Glutamatergic neuron (in vitro differentiated cells): ENCODE measurements at regions not wholly inside any gene's neighbourhood (a gene's known extent, or its start where the extent isn't known, plus 50 kb on each side); places are given as distances from the start of the nearest gene placed in this dataset.

Experiments
- DNase-seq: peaks from one replicate; pipeline ENCODE4 v3.0.0; 2022
- H3K27ac Mint-ChIP-seq: one replicate; pipeline ENCODE4 v1.8.0; 2020; ENCODE audit warnings: mild to moderate bottlenecking, mixed read lengths, inconsistent platforms; ENCODE audit not compliant: unreplicated experiment
- H3K27me3 Mint-ChIP-seq: one replicate; pipeline ENCODE4 v1.8.0; 2020; ENCODE audit warnings: mild to moderate bottlenecking, moderate library complexity, mixed read lengths, inconsistent platforms; ENCODE audit not compliant: unreplicated experiment
- H3K36me3 Mint-ChIP-seq: one replicate; pipeline ENCODE4 v1.8.0; 2020; ENCODE audit warnings: mild to moderate bottlenecking, mixed read lengths, inconsistent platforms; ENCODE audit not compliant: unreplicated experiment
- H3K4me1 Mint-ChIP-seq: one replicate; pipeline ENCODE4 v1.8.0; 2020; ENCODE audit warnings: mild to moderate bottlenecking, low read depth, mixed read lengths, inconsistent platforms; ENCODE audit not compliant: unreplicated experiment
- H3K4me3 Mint-ChIP-seq: one replicate; pipeline ENCODE4 v1.8.0; 2020; ENCODE audit warnings: mild to moderate bottlenecking, mixed read lengths, inconsistent platforms; ENCODE audit not compliant: unreplicated experiment
- H3K9me3 Mint-ChIP-seq: one replicate; pipeline ENCODE4 v1.8.0; 2020; ENCODE audit warnings: mild to moderate bottlenecking, moderate library complexity, mixed read lengths, inconsistent platforms; ENCODE audit not compliant: unreplicated experiment
- TF ChIP-seq, protein P1 (sequence below): fragments of 200-600 bp; sonication (generic); IDR thresholded peaks from one replicate; pipeline ENCODE4 v1.5.0; 2021; ENCODE audit not compliant: partially characterized antibody, unreplicated experiment

DNA sequence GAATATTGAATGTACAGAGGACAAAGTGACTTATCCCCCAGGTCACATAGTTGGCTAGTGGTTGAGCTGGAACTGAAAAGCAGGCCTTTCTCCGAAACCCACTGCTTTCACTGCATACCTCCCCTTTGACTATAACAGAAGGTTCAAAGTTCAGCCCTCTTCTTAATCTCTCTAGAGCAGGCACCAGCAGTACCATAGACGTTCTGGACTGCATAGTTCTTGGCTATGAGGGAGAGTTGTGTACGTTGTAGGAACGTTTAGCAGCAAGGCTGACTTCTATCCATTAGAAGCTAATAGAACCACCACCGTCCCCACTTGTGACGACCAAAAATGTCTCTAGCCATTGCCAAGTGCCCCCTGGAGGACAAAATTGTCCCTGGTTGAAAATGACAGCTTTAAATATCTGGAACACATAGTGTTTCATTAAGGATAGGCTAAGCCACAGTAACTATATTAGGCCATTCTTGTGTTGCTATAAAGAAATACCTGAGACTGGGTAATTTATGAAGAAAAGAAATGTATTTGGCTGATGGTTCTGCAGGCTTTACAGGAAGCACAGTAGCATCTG, 123.8 kb upstream of the MTHFD1L start:
- no peaks in the 10 kb centered on the region for H3K4me1 Mint-ChIP-seq
- H3K36me3 Mint-ChIP-seq: no peaks in the 10 kb centered on the region
- H3K9me3 Mint-ChIP-seq: peaks cover 3% of the 10 kb centered on the region
- H3K4me3 Mint-ChIP-seq: no peak overlapping the region
- H3K27me3 Mint-ChIP-seq: no peaks in the 10 kb centered on the region
- DNase-seq: peak; percentile 27
- TF ChIP-seq, protein P1, sequence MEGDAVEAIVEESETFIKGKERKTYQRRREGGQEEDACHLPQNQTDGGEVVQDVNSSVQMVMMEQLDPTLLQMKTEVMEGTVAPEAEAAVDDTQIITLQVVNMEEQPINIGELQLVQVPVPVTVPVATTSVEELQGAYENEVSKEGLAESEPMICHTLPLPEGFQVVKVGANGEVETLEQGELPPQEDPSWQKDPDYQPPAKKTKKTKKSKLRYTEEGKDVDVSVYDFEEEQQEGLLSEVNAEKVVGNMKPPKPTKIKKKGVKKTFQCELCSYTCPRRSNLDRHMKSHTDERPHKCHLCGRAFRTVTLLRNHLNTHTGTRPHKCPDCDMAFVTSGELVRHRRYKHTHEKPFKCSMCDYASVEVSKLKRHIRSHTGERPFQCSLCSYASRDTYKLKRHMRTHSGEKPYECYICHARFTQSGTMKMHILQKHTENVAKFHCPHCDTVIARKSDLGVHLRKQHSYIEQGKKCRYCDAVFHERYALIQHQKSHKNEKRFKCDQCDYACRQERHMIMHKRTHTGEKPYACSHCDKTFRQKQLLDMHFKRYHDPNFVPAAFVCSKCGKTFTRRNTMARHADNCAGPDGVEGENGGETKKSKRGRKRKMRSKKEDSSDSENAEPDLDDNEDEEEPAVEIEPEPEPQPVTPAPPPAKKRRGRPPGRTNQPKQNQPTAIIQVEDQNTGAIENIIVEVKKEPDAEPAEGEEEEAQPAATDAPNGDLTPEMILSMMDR: peak; percentile 50
- H3K27ac Mint-ChIP-seq: no peak overlapping the region

DNA sequence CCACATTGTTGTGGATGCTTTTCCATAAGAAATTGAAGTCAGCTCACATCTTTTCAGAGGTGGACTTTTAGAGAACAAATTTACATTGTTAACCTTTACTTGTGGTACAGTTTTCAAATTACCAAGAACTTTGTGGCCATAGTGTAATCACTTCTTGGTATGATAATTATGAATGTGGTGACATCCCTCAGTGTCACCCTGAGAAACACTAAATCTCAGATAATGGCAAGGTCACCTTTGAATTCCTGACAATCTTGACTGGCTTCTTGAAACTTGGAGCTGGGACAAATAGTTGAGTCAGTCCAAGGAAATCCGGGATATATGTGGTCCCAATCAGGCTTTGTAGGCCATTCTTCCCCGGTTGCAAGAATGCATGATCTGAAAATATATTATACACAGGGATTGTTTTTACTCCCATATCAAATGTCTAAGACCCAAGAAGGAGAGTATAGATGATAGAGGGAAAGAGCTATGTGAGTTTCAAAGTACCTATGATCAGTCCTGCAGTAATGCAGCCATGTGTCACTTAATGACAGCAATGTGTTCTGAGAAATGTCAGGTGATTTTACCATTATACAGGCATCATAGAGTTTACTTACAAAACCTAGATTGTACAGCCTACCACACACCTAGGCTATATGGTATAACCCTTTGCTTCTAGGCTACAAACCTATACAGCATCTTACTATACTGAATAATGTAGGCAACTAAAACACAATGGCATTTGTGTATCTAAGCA, 120.8 kb upstream of the MTHFD1L start:
- Mint-ChIP-seq H3K9me3 (peaks cover 3% of the 10 kb centered on the region), H3K4me1 (no peaks in the 10 kb centered on the region), H3K27ac (no peak overlapping the region), H3K4me3 (no peak overlapping the region), H3K27me3 (no peaks in the 10 kb centered on the region), H3K36me3 (no peaks in the 10 kb centered on the region)
- TF ChIP-seq, protein P1: no peak
- no peak for DNase-seq

DNA sequence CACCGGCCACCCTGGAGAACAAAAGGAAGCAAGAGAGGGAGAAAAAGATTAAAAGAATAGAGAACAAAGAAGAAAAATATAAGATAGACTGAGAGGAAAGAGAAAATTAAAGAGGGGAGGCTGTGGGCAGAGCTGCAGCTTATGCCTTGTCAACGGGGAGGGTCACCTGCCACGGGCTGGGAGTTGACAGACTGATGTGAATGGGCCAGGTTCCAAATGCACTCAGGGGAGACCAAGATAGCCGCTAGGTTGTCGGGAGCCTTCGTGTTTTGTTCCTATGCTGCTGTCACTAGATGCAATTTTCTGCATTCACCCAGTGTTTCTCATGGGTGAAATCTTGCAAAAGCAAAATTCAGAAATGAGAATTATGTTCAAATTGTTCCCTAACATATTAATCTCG, 119.6 kb upstream of the MTHFD1L start:
- H3K4me1 Mint-ChIP-seq: no peaks in the 10 kb centered on the region
- H3K9me3 Mint-ChIP-seq: peaks cover 3% of the 10 kb centered on the region
- TF ChIP-seq, protein P1: no peak
- H3K36me3 Mint-ChIP-seq: no peaks in the 10 kb centered on the region
- no peak overlapping the region for H3K4me3 Mint-ChIP-seq
- DNase-seq: no peak
- H3K27ac Mint-ChIP-seq: no peak overlapping the region
- H3K27me3 Mint-ChIP-seq: no peaks in the 10 kb centered on the region

DNA sequence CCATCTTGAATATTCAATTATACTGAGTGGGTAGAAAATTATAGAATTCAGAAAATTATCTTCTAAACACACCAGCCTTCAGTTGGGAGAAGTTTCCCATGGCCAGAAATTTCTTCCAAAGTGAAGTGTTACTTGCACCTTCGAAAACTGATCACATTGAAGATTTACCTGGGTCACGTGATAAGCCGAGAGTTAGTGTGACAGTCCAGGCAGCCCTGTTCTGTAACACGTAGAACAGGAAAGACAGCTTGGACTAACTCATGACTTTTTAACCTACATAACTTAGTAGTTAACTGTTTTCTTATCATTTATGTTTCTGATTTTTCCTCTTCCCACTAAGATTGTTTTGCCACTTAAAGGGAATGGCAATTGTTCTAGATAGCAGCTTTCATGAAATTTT, 118.3 kb upstream of the MTHFD1L start:
- TF ChIP-seq, protein P1: no peak
- Mint-ChIP-seq H3K4me1 (no peaks in the 10 kb centered on the region), H3K4me3 (no peak overlapping the region)

DNA sequence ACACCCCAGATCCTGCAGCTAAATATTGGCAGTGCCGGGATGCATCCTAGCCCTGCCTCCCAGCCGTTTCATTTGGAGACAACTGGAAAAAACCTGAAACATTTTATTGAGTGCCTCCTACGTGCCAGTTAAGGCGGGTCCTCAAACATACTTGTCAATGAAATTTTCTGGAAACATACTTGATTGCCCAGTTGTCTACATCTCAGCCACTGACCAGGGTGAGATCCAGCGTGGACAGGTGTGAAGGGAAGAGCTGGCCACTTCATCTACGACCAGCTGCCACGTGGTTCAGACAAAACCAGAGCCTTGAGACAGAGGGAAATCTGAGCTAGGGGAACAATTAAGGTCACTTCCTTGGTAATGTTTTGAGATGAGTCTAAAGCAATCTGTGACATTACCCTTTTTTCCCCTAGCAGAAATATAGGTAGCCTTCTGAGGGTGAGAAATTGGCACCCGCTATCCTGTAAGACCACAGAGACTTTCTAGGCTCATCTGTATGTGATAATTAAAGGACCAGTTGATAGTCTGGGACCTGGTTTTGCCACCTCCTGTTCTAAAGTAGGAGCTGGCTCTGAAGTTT, 116.3 kb upstream of the MTHFD1L start:
- H3K27me3 Mint-ChIP-seq: no peaks in the 10 kb centered on the region
- TF ChIP-seq, protein P1: no peak
- no peaks in the 10 kb centered on the region for H3K36me3 Mint-ChIP-seq
- DNase-seq: no peak
- H3K27ac Mint-ChIP-seq: no peak overlapping the region
- H3K9me3 Mint-ChIP-seq: no peaks in the 10 kb centered on the region
- H3K4me3 Mint-ChIP-seq: no peak overlapping the region
- peaks cover 5% of the 10 kb centered on the region for H3K4me1 Mint-ChIP-seq

More for the DNA sequence above, 118.3 kb upstream of the MTHFD1L start:
- Mint-ChIP-seq H3K27ac (no peak overlapping the region), H3K27me3 (no peaks in the 10 kb centered on the region), H3K36me3 (no peaks in the 10 kb centered on the region), H3K9me3 (no peaks in the 10 kb centered on the region)
- DNase-seq: no peak
